GM23248 (cell line): ENCODE measurements at regions not wholly inside any gene's neighbourhood (a gene's known extent, or its start where the extent isn't known, plus 50 kb on each side); places are given as distances from the start of the nearest gene placed in this dataset.

ENCODE experiments used
- EZH2 ChIP-seq: fragments of 200-600 bp; sonication (generic); IDR thresholded peaks from 2 replicates; pipeline ENCODE4 v1.6.1; 2018; ENCODE audit warnings: antibody characterized with exemption, mild to moderate bottlenecking; ENCODE audit not compliant: insufficient read depth, poor library complexity, severe bottlenecking
- EZH2phosphoT487 ChIP-seq: fragments of 200-600 bp; sonication (generic); IDR thresholded peaks from 2 replicates; pipeline ENCODE4 v1.6.1; 2018; ENCODE audit warnings: antibody characterized with exemption, moderate library complexity, mild to moderate bottlenecking, low read depth; ENCODE audit not compliant: insufficient read depth

DNA sequence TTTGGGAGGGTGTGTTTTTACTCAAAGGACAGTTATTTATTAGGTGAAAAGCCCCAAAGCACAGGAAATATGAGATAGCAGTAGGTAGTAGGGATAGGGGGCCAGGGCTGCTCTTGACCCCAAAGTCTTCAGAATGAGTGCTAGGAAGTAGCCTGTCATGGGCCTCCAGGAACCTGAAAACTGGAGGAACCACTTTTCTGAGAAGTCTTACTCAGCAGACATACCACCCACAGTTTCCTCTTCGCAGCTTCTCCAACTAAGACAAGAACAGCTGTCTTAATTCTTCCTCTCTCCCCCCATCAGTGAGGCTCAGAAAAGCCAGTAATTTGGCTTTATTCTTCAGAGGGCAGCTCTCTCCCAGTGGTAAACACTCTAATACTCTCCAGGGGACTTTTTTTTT, 84.0 kb upstream of the CTSC start:
- TF ChIP-seq EZH2 (no peak), EZH2phosphoT487 (no peak)
